ENCODE measurements at regions not wholly inside any gene's neighbourhood (a gene's known extent, or its start where the extent isn't known, plus 50 kb on each side); places are given as distances from the start of the nearest gene placed in this dataset.

GRCh38 chr18:78238404-78239089 is 741.1 kb upstream of the SALL3 start:
- Histone ChIP-seq H3K4me3 (ENCODE audit: low read length) (no peak overlapping the region), H3K4me1 (ENCODE audit: control insufficient read depth, insufficient read depth, low read length) (peaks cover 4% of the 10 kb centered on the region; the same call in 1 of the 2 replicates), H3K36me3 (ENCODE audit: control insufficient read depth, insufficient read depth, low read length) (no peaks in the 10 kb centered on the region), H3K9me3 (ENCODE audit: control insufficient read depth, insufficient read depth, low read length) (no peaks in the 10 kb centered on the region), H3K27ac (ENCODE audit: low read length) (no peak overlapping the region), H3K27me3 (ENCODE audit: control insufficient read depth, insufficient read depth, low read length) (no peaks in the 10 kb centered on the region)
- WGBS (ENCODE audit: insufficient coverage, insufficient read length) = 100% methylated on average over 2 of the region's 46 CpGs
- DNase-seq (ENCODE audit: low read depth, low spot score) = no peak

- Histone ChIP-seq H3K27me3 (ENCODE audit: control insufficient read depth, insufficient read depth, low read length) (no peaks in the 10 kb centered on the region), H3K4me1 (ENCODE audit: control insufficient read depth, insufficient read depth, low read length) (peaks cover 4% of the 10 kb centered on the region; the same call in 1 of the 2 replicates), H3K9me3 (ENCODE audit: control insufficient read depth, insufficient read depth, low read length) (no peaks in the 10 kb centered on the region), H3K36me3 (ENCODE audit: control insufficient read depth, insufficient read depth, low read length) (no peaks in the 10 kb centered on the region), H3K27ac (ENCODE audit: low read length) (no peak overlapping the region), H3K4me3 (ENCODE audit: low read length) (no peak overlapping the region)
- no peak for DNase-seq (ENCODE audit: low read depth, low spot score)
- WGBS (ENCODE audit: insufficient coverage, insufficient read length) = no CpG with 5 or more reads among the region's 17 CpGs
Measured at GRCh38 chr18:78239090-78239457, 740.5 kb upstream of the SALL3 start.

GRCh38 chr18:78240101-78240500 is 739.5 kb upstream of the SALL3 start:
- DNase-seq (ENCODE audit: low read depth, low spot score) = no peak
- Histone ChIP-seq H3K27me3 (ENCODE audit: control insufficient read depth, insufficient read depth, low read length) (no peaks in the 10 kb centered on the region), H3K4me3 (ENCODE audit: low read length) (no peak overlapping the region), H3K4me1 (ENCODE audit: control insufficient read depth, insufficient read depth, low read length) (peaks cover 4% of the 10 kb centered on the region; the same call in 1 of the 2 replicates), H3K36me3 (ENCODE audit: control insufficient read depth, insufficient read depth, low read length) (no peaks in the 10 kb centered on the region), H3K27ac (ENCODE audit: low read length) (no peak overlapping the region), H3K9me3 (ENCODE audit: control insufficient read depth, insufficient read depth, low read length) (no peaks in the 10 kb centered on the region)
- no CpG with 5 or more reads among the region's 13 CpGs for WGBS (ENCODE audit: insufficient coverage, insufficient read length)

GRCh38 chr18:78240627-78241252 is 738.9 kb upstream of the SALL3 start:
- no CpG with 5 or more reads among the region's 16 CpGs for WGBS (ENCODE audit: insufficient coverage, insufficient read length)
- H3K36me3 ChIP-seq (ENCODE audit: control insufficient read depth, insufficient read depth, low read length) = no peaks in the 10 kb centered on the region
- no peaks in the 10 kb centered on the region for H3K27me3 ChIP-seq (ENCODE audit: control insufficient read depth, insufficient read depth, low read length)
- peaks cover 4% of the 10 kb centered on the region; the same call in 1 of the 2 replicates for H3K4me1 ChIP-seq (ENCODE audit: control insufficient read depth, insufficient read depth, low read length)
- no peak overlapping the region for H3K27ac ChIP-seq (ENCODE audit: low read length)
- no peak overlapping the region for H3K4me3 ChIP-seq (ENCODE audit: low read length)
- no peak for DNase-seq (ENCODE audit: low read depth, low spot score)
- no peaks in the 10 kb centered on the region for H3K9me3 ChIP-seq (ENCODE audit: control insufficient read depth, insufficient read depth, low read length)

- WGBS (ENCODE audit: insufficient coverage, insufficient read length) = no CpG with 5 or more reads among the region's 20 CpGs
- H3K27me3 ChIP-seq (ENCODE audit: control insufficient read depth, insufficient read depth, low read length) = no peaks in the 10 kb centered on the region
- H3K4me3 ChIP-seq (ENCODE audit: low read length) = no peak overlapping the region
- H3K36me3 ChIP-seq (ENCODE audit: control insufficient read depth, insufficient read depth, low read length) = no peaks in the 10 kb centered on the region
- no peak overlapping the region for H3K27ac ChIP-seq (ENCODE audit: low read length)
- H3K9me3 ChIP-seq (ENCODE audit: control insufficient read depth, insufficient read depth, low read length) = no peaks in the 10 kb centered on the region
- no peak for DNase-seq (ENCODE audit: low read depth, low spot score)
- peaks cover 4% of the 10 kb centered on the region; the same call in 1 of the 2 replicates for H3K4me1 ChIP-seq (ENCODE audit: control insufficient read depth, insufficient read depth, low read length)
Measured at GRCh38 chr18:78241535-78242253, 737.9 kb upstream of the SALL3 start.

- Histone ChIP-seq H3K4me3 (ENCODE audit: low read length) (no peak overlapping the region), H3K27me3 (ENCODE audit: control insufficient read depth, insufficient read depth, low read length) (no peaks in the 10 kb centered on the region), H3K9me3 (ENCODE audit: control insufficient read depth, insufficient read depth, low read length) (no peaks in the 10 kb centered on the region), H3K4me1 (ENCODE audit: control insufficient read depth, insufficient read depth, low read length) (peaks cover 4% of the 10 kb centered on the region; the same call in 1 of the 2 replicates), H3K36me3 (ENCODE audit: control insufficient read depth, insufficient read depth, low read length) (no peaks in the 10 kb centered on the region), H3K27ac (ENCODE audit: low read length) (no peak overlapping the region)
- no peak for DNase-seq (ENCODE audit: low read depth, low spot score)
- WGBS (ENCODE audit: insufficient coverage, insufficient read length) = no CpG with 5 or more reads among the region's 2 CpGs
Measured at GRCh38 chr18:78242254-78242643, 737.4 kb upstream of the SALL3 start.

GRCh38 chr18:78242806-78243205 is 736.8 kb upstream of the SALL3 start:
- H3K4me3 ChIP-seq (ENCODE audit: low read length) = no peak overlapping the region
- WGBS (ENCODE audit: insufficient coverage, insufficient read length) = no CpG with 5 or more reads among the region's 12 CpGs
- H3K36me3 ChIP-seq (ENCODE audit: control insufficient read depth, insufficient read depth, low read length) = no peaks in the 10 kb centered on the region
- H3K27ac ChIP-seq (ENCODE audit: low read length) = no peak overlapping the region
- peaks cover 4% of the 10 kb centered on the region; the same call in 1 of the 2 replicates for H3K4me1 ChIP-seq (ENCODE audit: control insufficient read depth, insufficient read depth, low read length)
- DNase-seq (ENCODE audit: low read depth, low spot score) = no peak
- no peaks in the 10 kb centered on the region for H3K27me3 ChIP-seq (ENCODE audit: control insufficient read depth, insufficient read depth, low read length)
- H3K9me3 ChIP-seq (ENCODE audit: control insufficient read depth, insufficient read depth, low read length) = no peaks in the 10 kb centered on the region

- peaks cover 3% of the 10 kb centered on the region; the same call in 1 of the 2 replicates for H3K4me1 ChIP-seq (ENCODE audit: control insufficient read depth, insufficient read depth, low read length)
- DNase-seq (ENCODE audit: low read depth, low spot score) = no peak
- H3K27ac ChIP-seq (ENCODE audit: low read length) = no peak overlapping the region
- H3K27me3 ChIP-seq (ENCODE audit: control insufficient read depth, insufficient read depth, low read length) = no peaks in the 10 kb centered on the region
- no peaks in the 10 kb centered on the region for H3K36me3 ChIP-seq (ENCODE audit: control insufficient read depth, insufficient read depth, low read length)
- H3K4me3 ChIP-seq (ENCODE audit: low read length) = no peak overlapping the region
- H3K9me3 ChIP-seq (ENCODE audit: control insufficient read depth, insufficient read depth, low read length) = no peaks in the 10 kb centered on the region
- no CpG with 5 or more reads among the region's 4 CpGs for WGBS (ENCODE audit: insufficient coverage, insufficient read length)
Measured at GRCh38 chr18:78244779-78245178, 734.8 kb upstream of the SALL3 start.

- Histone ChIP-seq H3K4me1 (ENCODE audit: control insufficient read depth, insufficient read depth, low read length) (peaks cover 3% of the 10 kb centered on the region; the same call in 1 of the 2 replicates), H3K27me3 (ENCODE audit: control insufficient read depth, insufficient read depth, low read length) (no peaks in the 10 kb centered on the region), H3K36me3 (ENCODE audit: control insufficient read depth, insufficient read depth, low read length) (no peaks in the 10 kb centered on the region), H3K4me3 (ENCODE audit: low read length) (no peak overlapping the region), H3K9me3 (ENCODE audit: control insufficient read depth, insufficient read depth, low read length) (no peaks in the 10 kb centered on the region), H3K27ac (ENCODE audit: low read length) (no peak overlapping the region)
- WGBS (ENCODE audit: insufficient coverage, insufficient read length) = no CpG with 5 or more reads among the region's 9 CpGs
- no peak for DNase-seq (ENCODE audit: low read depth, low spot score)
Measured at GRCh38 chr18:78245451-78245850, 734.2 kb upstream of the SALL3 start.

- H3K27ac ChIP-seq (ENCODE audit: low read length) = no peak overlapping the region
- H3K4me1 ChIP-seq (ENCODE audit: control insufficient read depth, insufficient read depth, low read length) = no peaks in the 10 kb centered on the region
- DNase-seq (ENCODE audit: low read depth, low spot score) = no peak
- H3K27me3 ChIP-seq (ENCODE audit: control insufficient read depth, insufficient read depth, low read length) = no peaks in the 10 kb centered on the region
- H3K36me3 ChIP-seq (ENCODE audit: control insufficient read depth, insufficient read depth, low read length) = no peaks in the 10 kb centered on the region
- H3K4me3 ChIP-seq (ENCODE audit: low read length) = no peak overlapping the region
- WGBS (ENCODE audit: insufficient coverage, insufficient read length) = no CpG with 5 or more reads among the region's 8 CpGs
- H3K9me3 ChIP-seq (ENCODE audit: control insufficient read depth, insufficient read depth, low read length) = no peaks in the 10 kb centered on the region
Measured at GRCh38 chr18:78246050-78246449, 733.6 kb upstream of the SALL3 start.
